MM.1S (cell line): ENCODE measurements at regions not wholly inside any gene's neighbourhood (a gene's known extent, or its start where the extent isn't known, plus 50 kb on each side); places are given as distances from the start of the nearest gene placed in this dataset.

ENCODE experiments used
- DNase-seq: peaks from one replicate; pipeline ENCODE4 v3.0.0-alpha.2; 2015
- H2AFZ ChIP-seq: fragments of 300-600 bp; sonication (generic); 2 replicates; pipeline ENCODE4 v1.6.0; 2016; ENCODE audit warnings: antibody characterized with exemption, low read length
- H3F3A ChIP-seq: fragments of 300-600 bp; sonication (generic); 2 replicates; pipeline ENCODE4 v1.6.1; 2016; ENCODE audit warnings: mild to moderate bottlenecking, antibody characterized with exemption, low read length, moderate library complexity, mixed read lengths; ENCODE audit not compliant: insufficient read depth
- H3K27ac ChIP-seq: fragments of 300-600 bp; sonication (generic); 2 replicates; pipeline ENCODE4 v1.5.1; 2016; ENCODE audit warnings: mild to moderate bottlenecking, low read length
- H3K27me3 ChIP-seq: fragments of 300-600 bp; sonication (generic); replicated peaks from 2 replicates; pipeline ENCODE4 v1.6.0; 2016; ENCODE audit warnings: low read length; ENCODE audit not compliant: insufficient read depth
- H3K36me3 ChIP-seq: fragments of 300-600 bp; sonication (generic); replicated peaks from 2 replicates; pipeline ENCODE4 v1.6.1; 2016; ENCODE audit warnings: mild to moderate bottlenecking, low read length, mixed read lengths; ENCODE audit not compliant: insufficient read depth
- H3K4me1 ChIP-seq: fragments of 300-600 bp; sonication (generic); 2 replicates; pipeline ENCODE4 v1.6.1; 2016; ENCODE audit warnings: low read length, mixed read lengths
- H3K4me2 ChIP-seq: fragments of 300-600 bp; sonication (generic); 2 replicates; pipeline ENCODE4 v1.6.0; 2016; ENCODE audit warnings: low read depth, low read length
- H3K4me3 ChIP-seq: fragments of 300-600 bp; sonication (generic); 2 replicates; pipeline ENCODE4 v1.5.1; 2016; ENCODE audit warnings: low read length, mixed read lengths
- H3K79me2 ChIP-seq: fragments of 300-600 bp; sonication (generic); 2 replicates; pipeline ENCODE4 v1.6.1; 2016; ENCODE audit warnings: mixed run types, low read length, mixed read lengths
- H3K9ac ChIP-seq: fragments of 300-600 bp; sonication (generic); 2 replicates; pipeline ENCODE4 v1.6.1; 2016; ENCODE audit warnings: low read length, mixed read lengths
- H3K9me2 ChIP-seq: fragments of 300-600 bp; sonication (generic); replicated peaks from 2 replicates; pipeline ENCODE4 v1.6.1; 2016; ENCODE audit warnings: mild to moderate bottlenecking, low read length, mixed read lengths; ENCODE audit not compliant: insufficient read depth
- H3K9me3 ChIP-seq: fragments of 300-600 bp; sonication (generic); replicated peaks from 2 replicates; pipeline ENCODE4 v1.6.1; 2016; ENCODE audit warnings: mild to moderate bottlenecking, low read length, mixed read lengths; ENCODE audit not compliant: insufficient read depth
- H4K20me1 ChIP-seq: fragments of 300-600 bp; sonication (generic); 2 replicates; pipeline ENCODE4 v1.6.1; 2016; ENCODE audit warnings: mild to moderate bottlenecking, low read length, moderate library complexity, mixed read lengths; ENCODE audit not compliant: insufficient read depth
- EZH2 ChIP-seq: fragments of 300-600 bp; sonication (generic); optimal IDR thresholded peaks from 2 replicates; pipeline ENCODE3; 2017; ENCODE audit warnings: low read depth, mild to moderate bottlenecking, antibody characterized with exemption, low read length, mixed read lengths
- EZH2phosphoT487 ChIP-seq: fragments of 300-600 bp; sonication (generic); IDR thresholded peaks from 2 replicates; pipeline ENCODE4 v1.6.1; 2018; ENCODE audit warnings: antibody characterized with exemption, low read length
- TF ChIP-seq, protein P1 (sequence below): fragments of 300-600 bp; sonication (generic); IDR thresholded peaks from 2 replicates; pipeline ENCODE4 v1.5.1; 2016; ENCODE audit warnings: antibody characterized with exemption, low read length, mixed read lengths

DNA sequence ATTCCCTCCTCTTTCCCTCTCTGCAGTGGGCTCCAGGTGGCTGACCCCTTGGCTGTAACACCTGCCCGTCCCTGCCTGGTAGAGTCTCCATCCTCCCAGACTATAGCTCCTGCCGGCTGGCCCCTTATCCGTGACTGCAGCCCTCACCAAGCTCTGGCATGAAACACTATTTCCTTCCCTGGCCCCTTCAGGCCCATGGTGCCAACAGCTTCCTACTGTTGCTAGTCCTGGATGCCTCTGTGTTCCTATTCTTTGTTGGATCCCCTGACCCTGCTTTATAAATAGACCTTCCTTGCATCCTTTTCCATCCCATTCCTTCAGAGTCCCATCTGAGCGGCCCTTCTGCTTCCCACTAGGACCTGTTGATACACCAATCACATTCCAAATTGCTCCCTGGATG, 195.0 kb downstream of the ZNF326 start:
- Histone ChIP-seq H4K20me1 (no peaks in the 10 kb centered on the region), H3K79me2 (no peaks in the 10 kb centered on the region), H3K9ac (no peak overlapping the region), H3K9me2 (no peaks in the 10 kb centered on the region), H2AFZ (no peak overlapping the region), H3K4me3 (no peak overlapping the region), H3K27me3 (no peaks in the 10 kb centered on the region), H3K4me1 (peaks cover 11% of the 10 kb centered on the region), H3K36me3 (no peaks in the 10 kb centered on the region), H3K27ac (no peak overlapping the region), H3F3A (no peaks in the 10 kb centered on the region), H3K9me3 (no peaks in the 10 kb centered on the region), H3K4me2 (no peak overlapping the region)
- no peak for DNase-seq
- TF ChIP-seq EZH2, result no peak
- TF ChIP-seq, protein P1, sequence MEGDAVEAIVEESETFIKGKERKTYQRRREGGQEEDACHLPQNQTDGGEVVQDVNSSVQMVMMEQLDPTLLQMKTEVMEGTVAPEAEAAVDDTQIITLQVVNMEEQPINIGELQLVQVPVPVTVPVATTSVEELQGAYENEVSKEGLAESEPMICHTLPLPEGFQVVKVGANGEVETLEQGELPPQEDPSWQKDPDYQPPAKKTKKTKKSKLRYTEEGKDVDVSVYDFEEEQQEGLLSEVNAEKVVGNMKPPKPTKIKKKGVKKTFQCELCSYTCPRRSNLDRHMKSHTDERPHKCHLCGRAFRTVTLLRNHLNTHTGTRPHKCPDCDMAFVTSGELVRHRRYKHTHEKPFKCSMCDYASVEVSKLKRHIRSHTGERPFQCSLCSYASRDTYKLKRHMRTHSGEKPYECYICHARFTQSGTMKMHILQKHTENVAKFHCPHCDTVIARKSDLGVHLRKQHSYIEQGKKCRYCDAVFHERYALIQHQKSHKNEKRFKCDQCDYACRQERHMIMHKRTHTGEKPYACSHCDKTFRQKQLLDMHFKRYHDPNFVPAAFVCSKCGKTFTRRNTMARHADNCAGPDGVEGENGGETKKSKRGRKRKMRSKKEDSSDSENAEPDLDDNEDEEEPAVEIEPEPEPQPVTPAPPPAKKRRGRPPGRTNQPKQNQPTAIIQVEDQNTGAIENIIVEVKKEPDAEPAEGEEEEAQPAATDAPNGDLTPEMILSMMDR, result no peak
- TF ChIP-seq EZH2phosphoT487, result no peak

GRCh38 chr1:90187323-90187585, 192.3 kb downstream of the ZNF326 start:
- H2AFZ ChIP-seq, result no peak overlapping the region
- no peaks in the 10 kb centered on the region for H3K27me3 ChIP-seq
- H3K9me2 ChIP-seq, result no peaks in the 10 kb centered on the region
- no peak overlapping the region for H3K9ac ChIP-seq
- H3K27ac ChIP-seq, result no peak overlapping the region
- H3K4me2 ChIP-seq, result no peak overlapping the region
- DNase-seq, result no peak
- no peak overlapping the region for H3K4me3 ChIP-seq
- H3K36me3 ChIP-seq, result no peaks in the 10 kb centered on the region
- no peak for TF ChIP-seq EZH2phosphoT487
- no peak for TF ChIP-seq EZH2
- TF ChIP-seq, protein P1, result no peak
- no peaks in the 10 kb centered on the region for H4K20me1 ChIP-seq
- H3K9me3 ChIP-seq, result no peaks in the 10 kb centered on the region
- peaks cover 11% of the 10 kb centered on the region for H3K4me1 ChIP-seq
- no peaks in the 10 kb centered on the region for H3K79me2 ChIP-seq
- H3F3A ChIP-seq, result no peaks in the 10 kb centered on the region

- TF ChIP-seq EZH2phosphoT487, result no peak
- TF ChIP-seq, protein P1, result no peak
- no peak for TF ChIP-seq EZH2
- Histone ChIP-seq H3K27ac (no peak overlapping the region), H3K4me2 (no peak overlapping the region), H3K36me3 (no peaks in the 10 kb centered on the region), H4K20me1 (no peaks in the 10 kb centered on the region), H3K4me3 (no peak overlapping the region), H3K4me1 (peaks cover 11% of the 10 kb centered on the region), H3K9me3 (no peaks in the 10 kb centered on the region), H3F3A (no peaks in the 10 kb centered on the region), H3K79me2 (no peaks in the 10 kb centered on the region), H3K27me3 (no peaks in the 10 kb centered on the region), H3K9ac (no peak overlapping the region), H3K9me2 (no peaks in the 10 kb centered on the region), H2AFZ (no peak overlapping the region)
- no peak for DNase-seq
These were observed 191.8 kb downstream of the ZNF326 start for GRCh38 chr1:90186506-90187322.
